Psoas muscle (tissue), 7 donors: ENCODE measurements at regions not wholly inside any gene's neighbourhood (a gene's known extent, or its start where the extent isn't known, plus 50 kb on each side); places are given as distances from the start of the nearest gene placed in this dataset.

ENCODE experiments used
- ATAC-seq, 4 donors: fragments of 200-7000 bp; cut with Tn5 transposase; one replicate each; pipeline ENCODE4 v1.9.1; 2020; ENCODE audit warnings: moderate library complexity in 3 of 4, mild to moderate bottlenecking in 2 of 4
- DNase-seq, 2 donors: peaks; one replicate each; pipeline ENCODE4 v3.0.0-alpha.2; 2020
- H3K27ac ChIP-seq: fragments of 200-600 bp; one replicate; pipeline ENCODE4 v1.8.0; 2022
- H3K27me3 ChIP-seq, 3 donors: fragments of 200-600 bp in 1 of 3; one replicate each; pipeline versions ENCODE4 v1.6.1 to v1.8.0; 2013 to 2022; ENCODE audit warnings: low read length in 2 of 3, mild to moderate bottlenecking in 2 of 3, moderate library complexity in 1 of 3; ENCODE audit not compliant: insufficient read depth in 3 of 3
- H3K36me3 ChIP-seq, 2 donors: fragments of 200-600 bp in 1 of 2; one replicate each; pipeline versions ENCODE4 v1.6.1 to v1.8.0; 2013 to 2022; ENCODE audit warnings: low read depth in 1 of 2, mild to moderate bottlenecking in 1 of 2, moderate library complexity in 1 of 2; ENCODE audit not compliant: insufficient read depth in 1 of 2
- H3K4me1 ChIP-seq: fragments of 200-600 bp; one replicate; pipeline ENCODE4 v1.8.0; 2022
- H3K4me3 ChIP-seq: fragments of 200-600 bp; one replicate; pipeline ENCODE4 v1.8.0; 2022; ENCODE audit warnings: mild to moderate bottlenecking
- H3K9me3 ChIP-seq: fragments of 200-600 bp; one replicate; pipeline ENCODE4 v1.8.0; 2022
- WGBS, 3 donors: extraction: QIAGEN DNeasy Blood & Tissue Kit; methylation state at CpG; one replicate each; pipeline versions ENCODE4 v1.1.6 to v1.1.7; 2013; 5-methylcytosine and 5-hydroxymethylcytosine counted together
- intact Hi-C, 2 donors: fragments of 100-400 bp; cut with DNase I; formaldehyde crosslinking; loops; one replicate each; pipeline versions ENCODE4 v1.11.0 to v1.14.2; 2022
- TF ChIP-seq, protein P1 (sequence below): fragments of 200-600 bp; IDR thresholded peaks from one replicate; pipeline ENCODE4 v1.8.0; 2022; ENCODE audit warnings: antibody characterized with exemption
- donor health status: healthy with polysubstance abuse.
- donor health status: DM: no; HTN: no; CAD: no; lungs with moderate emphysema.
- donor health status: Bipolar disorder and iron deficiency.
- donor health status: healthy.
- donor health status: DM: yes; HTN: yes; CAD: no.
- donor health status: DM: no; HTN: no; CAD: no.
- donor health status: DM: yes; HTN: yes; CAD: no.

DNA sequence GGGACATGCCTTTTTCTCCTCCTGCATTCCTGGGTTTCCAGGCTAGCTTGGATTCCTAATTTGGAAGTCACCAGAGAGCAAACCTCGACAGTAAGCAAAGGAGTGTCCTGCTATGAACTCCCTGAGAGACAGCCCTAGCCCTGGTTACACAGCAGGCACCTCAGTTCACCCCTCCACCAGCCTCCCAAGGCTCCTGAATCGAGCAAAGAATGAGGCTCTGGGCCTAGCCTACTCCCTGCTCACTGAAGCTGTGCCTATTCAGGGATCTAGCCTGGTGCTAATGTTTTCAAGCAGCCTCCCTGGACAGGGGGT is 66.7 kb upstream of the RMDN2 start:
- H3K4me1 ChIP-seq: peaks cover 12% of the 10 kb centered on the region
- intact Hi-C loops: no loop called here
- ATAC-seq: no peak
- no peaks in the 10 kb centered on the region for H3K36me3 ChIP-seq
- WGBS, 3 donors: 3 to 32% (median 17%) methylated on average over 2 of the region's 2 CpGs
- no peaks in the 10 kb centered on the region for H3K27me3 ChIP-seq
- TF ChIP-seq, protein P1, sequence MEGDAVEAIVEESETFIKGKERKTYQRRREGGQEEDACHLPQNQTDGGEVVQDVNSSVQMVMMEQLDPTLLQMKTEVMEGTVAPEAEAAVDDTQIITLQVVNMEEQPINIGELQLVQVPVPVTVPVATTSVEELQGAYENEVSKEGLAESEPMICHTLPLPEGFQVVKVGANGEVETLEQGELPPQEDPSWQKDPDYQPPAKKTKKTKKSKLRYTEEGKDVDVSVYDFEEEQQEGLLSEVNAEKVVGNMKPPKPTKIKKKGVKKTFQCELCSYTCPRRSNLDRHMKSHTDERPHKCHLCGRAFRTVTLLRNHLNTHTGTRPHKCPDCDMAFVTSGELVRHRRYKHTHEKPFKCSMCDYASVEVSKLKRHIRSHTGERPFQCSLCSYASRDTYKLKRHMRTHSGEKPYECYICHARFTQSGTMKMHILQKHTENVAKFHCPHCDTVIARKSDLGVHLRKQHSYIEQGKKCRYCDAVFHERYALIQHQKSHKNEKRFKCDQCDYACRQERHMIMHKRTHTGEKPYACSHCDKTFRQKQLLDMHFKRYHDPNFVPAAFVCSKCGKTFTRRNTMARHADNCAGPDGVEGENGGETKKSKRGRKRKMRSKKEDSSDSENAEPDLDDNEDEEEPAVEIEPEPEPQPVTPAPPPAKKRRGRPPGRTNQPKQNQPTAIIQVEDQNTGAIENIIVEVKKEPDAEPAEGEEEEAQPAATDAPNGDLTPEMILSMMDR: no peak
- DNase-seq: no peak
- no peak overlapping the region for H3K27ac ChIP-seq
- H3K4me3 ChIP-seq: no peak overlapping the region
- H3K9me3 ChIP-seq: no peaks in the 10 kb centered on the region

DNA sequence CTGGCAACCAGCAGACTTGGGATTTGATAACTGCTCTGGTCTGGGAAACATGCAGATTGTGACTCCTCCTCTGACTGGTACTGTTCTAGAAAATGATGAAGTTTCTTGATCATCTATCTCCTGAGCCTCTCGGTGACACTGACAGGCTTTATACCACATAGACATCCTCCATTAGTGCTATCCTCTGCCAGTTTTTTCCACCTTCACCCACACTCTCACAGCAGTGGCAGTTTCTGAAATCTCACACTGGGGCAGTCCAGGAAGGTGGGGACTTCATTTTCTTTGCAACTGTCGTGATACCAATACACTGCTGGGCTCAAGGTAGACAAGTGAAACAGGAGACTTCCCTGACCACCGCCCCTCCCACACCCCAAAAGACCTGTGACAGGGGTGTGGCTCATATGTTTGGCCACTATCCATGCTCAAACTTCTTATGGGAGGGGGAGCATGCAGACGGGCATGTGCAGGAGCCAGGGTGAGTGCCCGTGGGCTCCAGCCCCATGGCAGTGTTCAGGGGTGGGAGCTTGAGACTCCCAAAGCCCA is 66.3 kb upstream of the RMDN2 start:
- H3K4me3 ChIP-seq: no peak overlapping the region
- WGBS, 3 donors: 69 to 78% (median 75%) methylated on average over 5 of the region's 5 CpGs
- H3K27me3 ChIP-seq: no peaks in the 10 kb centered on the region
- no peaks in the 10 kb centered on the region for H3K36me3 ChIP-seq
- ATAC-seq: no peak
- no peaks in the 10 kb centered on the region for H3K9me3 ChIP-seq
- DNase-seq: no peak
- intact Hi-C loops: no loop called here
- H3K27ac ChIP-seq: no peak overlapping the region
- peaks cover 12% of the 10 kb centered on the region for H3K4me1 ChIP-seq
- TF ChIP-seq, protein P1: no peak

DNA sequence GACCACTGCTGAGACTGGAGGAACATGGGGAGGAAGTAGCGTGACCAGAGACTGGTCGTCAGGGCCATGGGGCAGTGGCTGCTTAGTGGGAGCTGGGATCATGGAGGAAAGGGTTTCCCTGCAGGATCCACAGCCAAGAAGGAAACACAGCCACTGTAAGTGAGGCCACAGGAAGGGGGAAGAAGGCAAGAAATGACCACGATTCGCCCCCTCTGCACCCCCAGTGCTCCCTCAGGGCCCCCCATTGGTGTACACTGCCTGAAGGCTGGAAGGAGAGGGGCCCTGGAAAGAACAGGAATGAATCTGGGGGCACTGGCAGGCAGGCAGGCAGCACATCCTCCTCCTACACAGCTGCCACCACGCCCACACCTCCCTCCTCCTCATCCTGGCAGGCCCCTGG is 62.5 kb upstream of the RMDN2 start:
- H3K9me3 ChIP-seq: no peaks in the 10 kb centered on the region
- DNase-seq (no peak), ATAC-seq (no peak)
- no peaks in the 10 kb centered on the region for H3K27me3 ChIP-seq
- intact Hi-C loops: no loop called here
- TF ChIP-seq, protein P1: no peak
- no peaks in the 10 kb centered on the region for H3K36me3 ChIP-seq
- H3K27ac ChIP-seq: no peak overlapping the region
- H3K4me1 ChIP-seq: no peaks in the 10 kb centered on the region
- no peak overlapping the region for H3K4me3 ChIP-seq
- 88 to 89% (median 89%) methylated on average over 5 of the region's 5 CpGs for WGBS, 3 donors

DNA sequence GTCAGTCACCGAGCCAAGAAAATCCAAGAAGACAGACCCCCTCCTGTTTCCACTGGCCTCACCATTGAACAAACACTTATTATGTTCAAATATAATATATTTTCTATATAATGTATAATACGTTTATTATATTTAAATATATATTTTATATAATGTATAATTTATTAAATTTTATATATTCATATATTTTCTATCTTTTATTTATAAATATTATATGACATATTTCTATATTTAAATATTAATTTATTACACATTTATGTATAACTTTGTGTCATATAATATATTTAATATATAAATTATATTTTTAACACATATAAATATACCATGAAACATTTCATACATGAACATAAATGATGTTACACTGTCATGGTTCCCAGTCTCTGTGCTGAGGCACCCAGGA is 60.9 kb upstream of the RMDN2 start:
- TF ChIP-seq, protein P1: no peak
- 91 to 98% (median 92%) methylated on average over 2 of the region's 2 CpGs for WGBS, 3 donors

DNA sequence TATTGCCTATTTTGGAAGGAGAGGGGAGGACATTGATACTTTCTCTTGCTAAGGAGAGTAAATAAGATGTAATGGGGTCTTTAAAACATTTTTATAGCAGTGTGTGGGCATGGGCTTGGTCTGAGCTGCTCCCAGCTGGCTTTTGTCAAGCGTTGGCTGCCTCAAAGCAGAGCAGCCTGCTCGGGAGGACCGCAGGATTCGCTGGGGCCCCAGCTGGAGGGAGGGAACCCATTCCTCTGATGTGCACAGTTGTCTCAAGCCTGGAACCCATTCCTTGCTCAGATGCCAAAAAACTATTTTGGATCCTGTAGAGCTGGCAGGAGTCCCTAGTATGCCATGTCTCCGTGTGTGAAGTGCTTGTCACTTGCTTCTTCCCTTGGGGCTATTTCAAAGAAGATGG is 59.4 kb upstream of the RMDN2 start:
- DNase-seq: no peak
- H3K4me3 ChIP-seq: no peak overlapping the region
- H3K27me3 ChIP-seq: no peaks in the 10 kb centered on the region
- no peaks in the 10 kb centered on the region for H3K4me1 ChIP-seq
- H3K27ac ChIP-seq: no peak overlapping the region
- intact Hi-C loops: no loop called here
- H3K9me3 ChIP-seq: no peaks in the 10 kb centered on the region
- H3K36me3 ChIP-seq: no peaks in the 10 kb centered on the region
- TF ChIP-seq, protein P1: no peak
- WGBS, 3 donors: 30 to 48% (median 33%) methylated on average over 5 of the region's 5 CpGs
- ATAC-seq: no peak

More for the DNA sequence above, 60.9 kb upstream of the RMDN2 start:
- no peak for DNase-seq
- no peak for ATAC-seq
- H3K9me3 ChIP-seq: no peaks in the 10 kb centered on the region
- intact Hi-C loops: no loop called here
- no peaks in the 10 kb centered on the region for H3K4me1 ChIP-seq
- no peaks in the 10 kb centered on the region for H3K27me3 ChIP-seq
- no peak overlapping the region for H3K4me3 ChIP-seq
- no peaks in the 10 kb centered on the region for H3K36me3 ChIP-seq
- no peak overlapping the region for H3K27ac ChIP-seq
